Activated CD4-positive, alpha-beta T cell treated with anti-CD3 and anti-CD28 coated beads, Interleukin-10, Interleukin-2, amounts not matched to agents 100 ng/mL and 50 ng/mL, durations not matched to agents 16 hours and 8 hours (primary cell): ENCODE measurements at regions not wholly inside any gene's neighbourhood (a gene's known extent, or its start where the extent isn't known, plus 50 kb on each side); places are given as distances from the start of the nearest gene placed in this dataset.
"Not testable (repeated sequence)": the region's sequence is repeated elsewhere in the genome, so short reads cannot be mapped to it uniquely, and the experiment has no call there.

Source experiments
- DNase-seq: peaks from one replicate; pipeline ENCODE4 v3.0.0-alpha.2; 2020

- DNase-seq: not testable (repeated sequence)
Measured at GRCh38 chr4:82301390-82301789, 72.4 kb downstream of the HNRNPD start.

GRCh38 chr4:82293304-82293703 is 80.5 kb downstream of the HNRNPD start:
- DNase-seq: peak; percentile 50

GRCh38 chr4:82287720-82288119 is 86.1 kb downstream of the HNRNPD start:
- DNase-seq: peak; percentile 39

- peak; percentile 99 for DNase-seq
Measured at GRCh38 chr4:82284858-82285805, 88.7 kb downstream of the HNRNPD start.

GRCh38 chr4:82284475-82284857 is 89.3 kb downstream of the HNRNPD start:
- DNase-seq: no peak

- no peak for DNase-seq
Measured at GRCh38 chr4:82282875-82283274, 90.9 kb downstream of the HNRNPD start.

- DNase-seq: not testable (repeated sequence)
Measured at GRCh38 chr4:82279550-82279949, 94.2 kb downstream of the HNRNPD start.

- no peak for DNase-seq
Measured at GRCh38 chr4:82276332-82276640, 97.5 kb downstream of the HNRNPD start.

- DNase-seq: no peak
Measured at GRCh38 chr4:82275431-82276331, 98.1 kb downstream of the HNRNPD start.

GRCh38 chr4:82274700-82275099 is 99.1 kb downstream of the HNRNPD start:
- DNase-seq: not testable (repeated sequence)

GRCh38 chr4:82272523-82272922 is 101.3 kb downstream of the HNRNPD start:
- DNase-seq: not testable (repeated sequence)

- DNase-seq: not testable (repeated sequence)
Measured at GRCh38 chr4:82271915-82272480, 101.8 kb downstream of the HNRNPD start.

GRCh38 chr4:82268826-82269193 is 105.0 kb downstream of the HNRNPD start:
- no peak for DNase-seq

- DNase-seq: peak; percentile 43
Measured at GRCh38 chr4:82268050-82268825, 105.6 kb downstream of the HNRNPD start.

GRCh38 chr4:82267506-82267905 is 106.3 kb downstream of the HNRNPD start:
- no peak for DNase-seq

GRCh38 chr4:82266345-82266744 is 107.4 kb downstream of the HNRNPD start:
- DNase-seq: no peak

GRCh38 chr4:82261084-82261483 is 112.7 kb downstream of the HNRNPD start:
- no peak for DNase-seq

GRCh38 chr4:82260632-82261031 is 113.2 kb downstream of the HNRNPD start:
- no peak for DNase-seq

GRCh38 chr4:82256718-82257117 is 117.1 kb downstream of the HNRNPD start:
- DNase-seq: no peak

- no peak for DNase-seq
Measured at GRCh38 chr4:82255657-82256056, 118.1 kb downstream of the HNRNPD start.

- no peak for DNase-seq
Measured at GRCh38 chr4:82248903-82249632, 124.7 kb downstream of the HNRNPD start.

- DNase-seq: no peak
Measured at GRCh38 chr4:82247629-82248028, 126.2 kb downstream of the HNRNPD start.
